ENCODE measurements at regions not wholly inside any gene's neighbourhood (a gene's known extent, or its start where the extent isn't known, plus 50 kb on each side); places are given as distances from the start of the nearest gene placed in this dataset.

DNA sequence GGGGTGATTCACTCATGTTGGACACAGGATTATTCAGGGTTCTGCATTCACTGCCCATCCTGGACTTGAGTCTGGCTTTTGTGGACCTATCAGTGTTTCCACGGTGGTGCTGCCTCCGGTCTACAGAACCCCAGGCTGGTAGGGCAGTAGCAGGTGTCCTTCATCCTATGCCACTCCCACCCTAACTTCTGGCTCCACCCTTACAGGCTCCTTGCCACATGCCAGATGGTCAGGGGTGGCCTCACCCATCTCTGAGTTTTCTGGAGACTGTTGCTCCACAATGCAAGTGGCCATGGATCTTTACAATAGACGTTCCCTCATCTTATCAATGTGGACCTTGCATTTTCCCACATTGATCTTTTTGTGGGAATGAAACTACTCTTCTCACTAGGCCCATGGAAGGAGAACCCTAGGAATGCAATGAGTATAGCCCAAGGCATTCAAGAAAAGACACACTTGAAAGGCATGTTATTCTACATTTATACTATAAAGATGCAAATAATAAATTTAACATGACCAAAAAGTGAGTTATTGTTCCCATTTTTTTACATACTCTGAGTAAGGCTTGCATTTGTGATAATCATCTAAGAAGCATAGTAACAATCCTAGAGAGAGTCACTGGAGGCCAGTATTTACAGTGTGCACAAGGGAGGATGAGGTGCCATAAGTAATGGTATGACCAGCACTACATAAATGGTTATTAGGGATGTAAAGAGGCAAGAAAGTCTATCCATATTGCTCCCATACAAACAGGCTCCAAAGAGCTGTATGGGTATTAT lies 57.4 kb upstream of the ADO start:
- Histone ChIP-seq H3K4me2 (no peak overlapping the region), H3K9me2 (ENCODE audit: insufficient read depth) (no peaks in the 10 kb centered on the region; the same call in 1 of the 2 replicates), H4K20me1 (replicated peaks; ENCODE audit: insufficient read depth) (no peaks in the 10 kb centered on the region), H3K27me3 (ENCODE audit: insufficient read depth) (no peaks in the 10 kb centered on the region), H3K27ac (ENCODE audit: low read depth) (no peak overlapping the region), H2AFZ (no peak overlapping the region), H3K4me1 (ENCODE audit: insufficient read depth) (no peaks in the 10 kb centered on the region), H3K36me3 (ENCODE audit: insufficient read depth) (no peaks in the 10 kb centered on the region), H3K4me3 (no peak overlapping the region), H3K79me2 (replicated peaks; ENCODE audit: insufficient read depth) (no peaks in the 10 kb centered on the region), H3F3A (replicated peaks; ENCODE audit: low read depth) (no peaks in the 10 kb centered on the region)
- Mint-ChIP-seq H3K9me3 (no peaks in the 10 kb centered on the region), H3K27ac (no peak overlapping the region), H3K4me3 (no peak overlapping the region), H3K27me3 (ENCODE audit: insufficient read depth, low read depth, poor library complexity) (no peaks in the 10 kb centered on the region), H3K36me3 (ENCODE audit: low read depth) (no peaks in the 10 kb centered on the region), H3K4me1 (peaks cover 4% of the 10 kb centered on the region; the same call in 1 of the 3 replicates)
- TF ChIP-seq, protein P1, sequence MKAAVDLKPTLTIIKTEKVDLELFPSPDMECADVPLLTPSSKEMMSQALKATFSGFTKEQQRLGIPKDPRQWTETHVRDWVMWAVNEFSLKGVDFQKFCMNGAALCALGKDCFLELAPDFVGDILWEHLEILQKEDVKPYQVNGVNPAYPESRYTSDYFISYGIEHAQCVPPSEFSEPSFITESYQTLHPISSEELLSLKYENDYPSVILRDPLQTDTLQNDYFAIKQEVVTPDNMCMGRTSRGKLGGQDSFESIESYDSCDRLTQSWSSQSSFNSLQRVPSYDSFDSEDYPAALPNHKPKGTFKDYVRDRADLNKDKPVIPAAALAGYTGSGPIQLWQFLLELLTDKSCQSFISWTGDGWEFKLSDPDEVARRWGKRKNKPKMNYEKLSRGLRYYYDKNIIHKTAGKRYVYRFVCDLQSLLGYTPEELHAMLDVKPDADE (IDR thresholded peaks at IDR 0.05) = no peak
- TF ChIP-seq CREB1 (CRISPR knock-in tag; IDR thresholded peaks at IDR 0.05; ENCODE audit: low read depth) = no peak
- TF ChIP-seq, protein P2, sequence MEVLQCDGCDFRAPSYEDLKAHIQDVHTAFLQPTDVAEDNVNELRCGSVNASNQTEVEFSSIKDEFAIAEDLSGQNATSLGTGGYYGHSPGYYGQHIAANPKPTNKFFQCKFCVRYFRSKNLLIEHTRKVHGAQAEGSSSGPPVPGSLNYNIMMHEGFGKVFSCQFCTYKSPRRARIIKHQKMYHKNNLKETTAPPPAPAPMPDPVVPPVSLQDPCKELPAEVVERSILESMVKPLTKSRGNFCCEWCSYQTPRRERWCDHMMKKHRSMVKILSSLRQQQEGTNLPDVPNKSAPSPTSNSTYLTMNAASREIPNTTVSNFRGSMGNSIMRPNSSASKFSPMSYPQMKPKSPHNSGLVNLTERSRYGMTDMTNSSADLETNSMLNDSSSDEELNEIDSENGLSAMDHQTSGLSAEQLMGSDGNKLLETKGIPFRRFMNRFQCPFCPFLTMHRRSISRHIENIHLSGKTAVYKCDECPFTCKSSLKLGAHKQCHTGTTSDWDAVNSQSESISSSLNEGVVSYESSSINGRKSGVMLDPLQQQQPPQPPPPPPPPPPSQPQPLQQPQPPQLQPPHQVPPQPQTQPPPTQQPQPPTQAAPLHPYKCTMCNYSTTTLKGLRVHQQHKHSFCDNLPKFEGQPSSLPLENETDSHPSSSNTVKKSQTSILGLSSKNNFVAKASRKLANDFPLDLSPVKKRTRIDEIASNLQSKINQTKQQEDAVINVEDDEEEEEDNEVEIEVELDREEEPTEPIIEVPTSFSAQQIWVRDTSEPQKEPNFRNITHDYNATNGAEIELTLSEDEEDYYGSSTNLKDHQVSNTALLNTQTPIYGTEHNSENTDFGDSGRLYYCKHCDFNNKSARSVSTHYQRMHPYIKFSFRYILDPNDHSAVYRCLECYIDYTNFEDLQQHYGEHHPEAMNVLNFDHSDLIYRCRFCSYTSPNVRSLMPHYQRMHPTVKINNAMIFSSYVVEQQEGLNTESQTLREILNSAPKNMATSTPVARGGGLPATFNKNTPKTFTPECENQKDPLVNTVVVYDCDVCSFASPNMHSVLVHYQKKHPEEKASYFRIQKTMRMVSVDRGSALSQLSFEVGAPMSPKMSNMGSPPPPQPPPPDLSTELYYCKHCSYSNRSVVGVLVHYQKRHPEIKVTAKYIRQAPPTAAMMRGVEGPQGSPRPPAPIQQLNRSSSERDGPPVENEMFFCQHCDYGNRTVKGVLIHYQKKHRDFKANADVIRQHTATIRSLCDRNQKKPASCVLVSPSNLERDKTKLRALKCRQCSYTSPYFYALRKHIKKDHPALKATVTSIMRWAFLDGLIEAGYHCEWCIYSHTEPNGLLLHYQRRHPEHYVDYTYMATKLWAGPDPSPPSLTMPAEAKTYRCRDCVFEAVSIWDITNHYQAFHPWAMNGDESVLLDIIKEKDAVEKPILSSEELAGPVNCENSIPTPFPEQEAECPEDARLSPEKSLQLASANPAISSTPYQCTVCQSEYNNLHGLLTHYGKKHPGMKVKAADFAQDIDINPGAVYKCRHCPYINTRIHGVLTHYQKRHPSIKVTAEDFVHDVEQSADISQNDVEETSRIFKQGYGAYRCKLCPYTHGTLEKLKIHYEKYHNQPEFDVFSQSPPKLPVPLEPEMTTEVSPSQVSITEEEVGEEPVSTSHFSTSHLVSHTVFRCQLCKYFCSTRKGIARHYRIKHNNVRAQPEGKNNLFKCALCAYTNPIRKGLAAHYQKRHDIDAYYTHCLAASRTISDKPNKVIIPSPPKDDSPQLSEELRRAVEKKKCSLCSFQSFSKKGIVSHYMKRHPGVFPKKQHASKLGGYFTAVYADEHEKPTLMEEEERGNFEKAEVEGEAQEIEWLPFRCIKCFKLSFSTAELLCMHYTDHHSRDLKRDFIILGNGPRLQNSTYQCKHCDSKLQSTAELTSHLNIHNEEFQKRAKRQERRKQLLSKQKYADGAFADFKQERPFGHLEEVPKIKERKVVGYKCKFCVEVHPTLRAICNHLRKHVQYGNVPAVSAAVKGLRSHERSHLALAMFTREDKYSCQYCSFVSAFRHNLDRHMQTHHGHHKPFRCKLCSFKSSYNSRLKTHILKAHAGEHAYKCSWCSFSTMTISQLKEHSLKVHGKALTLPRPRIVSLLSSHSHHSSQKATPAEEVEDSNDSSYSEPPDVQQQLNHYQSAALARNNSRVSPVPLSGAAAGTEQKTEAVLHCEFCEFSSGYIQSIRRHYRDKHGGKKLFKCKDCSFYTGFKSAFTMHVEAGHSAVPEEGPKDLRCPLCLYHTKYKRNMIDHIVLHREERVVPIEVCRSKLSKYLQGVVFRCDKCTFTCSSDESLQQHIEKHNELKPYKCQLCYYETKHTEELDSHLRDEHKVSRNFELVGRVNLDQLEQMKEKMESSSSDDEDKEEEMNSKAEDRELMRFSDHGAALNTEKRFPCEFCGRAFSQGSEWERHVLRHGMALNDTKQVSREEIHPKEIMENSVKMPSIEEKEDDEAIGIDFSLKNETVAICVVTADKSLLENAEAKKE (CRISPR knock-in tag; IDR thresholded peaks at IDR 0.05) = no peak
- TF ChIP-seq POLR2AphosphoS5 (IDR thresholded peaks at IDR 0.05; ENCODE audit: low read depth) = no peak
- TF ChIP-seq NANOG (IDR thresholded peaks at IDR 0.05; ENCODE audit: borderline replicate concordance) = no peak
- TF ChIP-seq, protein P3, sequence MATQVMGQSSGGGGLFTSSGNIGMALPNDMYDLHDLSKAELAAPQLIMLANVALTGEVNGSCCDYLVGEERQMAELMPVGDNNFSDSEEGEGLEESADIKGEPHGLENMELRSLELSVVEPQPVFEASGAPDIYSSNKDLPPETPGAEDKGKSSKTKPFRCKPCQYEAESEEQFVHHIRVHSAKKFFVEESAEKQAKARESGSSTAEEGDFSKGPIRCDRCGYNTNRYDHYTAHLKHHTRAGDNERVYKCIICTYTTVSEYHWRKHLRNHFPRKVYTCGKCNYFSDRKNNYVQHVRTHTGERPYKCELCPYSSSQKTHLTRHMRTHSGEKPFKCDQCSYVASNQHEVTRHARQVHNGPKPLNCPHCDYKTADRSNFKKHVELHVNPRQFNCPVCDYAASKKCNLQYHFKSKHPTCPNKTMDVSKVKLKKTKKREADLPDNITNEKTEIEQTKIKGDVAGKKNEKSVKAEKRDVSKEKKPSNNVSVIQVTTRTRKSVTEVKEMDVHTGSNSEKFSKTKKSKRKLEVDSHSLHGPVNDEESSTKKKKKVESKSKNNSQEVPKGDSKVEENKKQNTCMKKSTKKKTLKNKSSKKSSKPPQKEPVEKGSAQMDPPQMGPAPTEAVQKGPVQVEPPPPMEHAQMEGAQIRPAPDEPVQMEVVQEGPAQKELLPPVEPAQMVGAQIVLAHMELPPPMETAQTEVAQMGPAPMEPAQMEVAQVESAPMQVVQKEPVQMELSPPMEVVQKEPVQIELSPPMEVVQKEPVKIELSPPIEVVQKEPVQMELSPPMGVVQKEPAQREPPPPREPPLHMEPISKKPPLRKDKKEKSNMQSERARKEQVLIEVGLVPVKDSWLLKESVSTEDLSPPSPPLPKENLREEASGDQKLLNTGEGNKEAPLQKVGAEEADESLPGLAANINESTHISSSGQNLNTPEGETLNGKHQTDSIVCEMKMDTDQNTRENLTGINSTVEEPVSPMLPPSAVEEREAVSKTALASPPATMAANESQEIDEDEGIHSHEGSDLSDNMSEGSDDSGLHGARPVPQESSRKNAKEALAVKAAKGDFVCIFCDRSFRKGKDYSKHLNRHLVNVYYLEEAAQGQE (IDR thresholded peaks at IDR 0.05; ENCODE audit: unreplicated experiment) = no peak
- no peak for TF ChIP-seq EZH2phosphoT487 (IDR thresholded peaks at IDR 0.05; ENCODE audit: unreplicated experiment)
- TF ChIP-seq, protein P4, sequence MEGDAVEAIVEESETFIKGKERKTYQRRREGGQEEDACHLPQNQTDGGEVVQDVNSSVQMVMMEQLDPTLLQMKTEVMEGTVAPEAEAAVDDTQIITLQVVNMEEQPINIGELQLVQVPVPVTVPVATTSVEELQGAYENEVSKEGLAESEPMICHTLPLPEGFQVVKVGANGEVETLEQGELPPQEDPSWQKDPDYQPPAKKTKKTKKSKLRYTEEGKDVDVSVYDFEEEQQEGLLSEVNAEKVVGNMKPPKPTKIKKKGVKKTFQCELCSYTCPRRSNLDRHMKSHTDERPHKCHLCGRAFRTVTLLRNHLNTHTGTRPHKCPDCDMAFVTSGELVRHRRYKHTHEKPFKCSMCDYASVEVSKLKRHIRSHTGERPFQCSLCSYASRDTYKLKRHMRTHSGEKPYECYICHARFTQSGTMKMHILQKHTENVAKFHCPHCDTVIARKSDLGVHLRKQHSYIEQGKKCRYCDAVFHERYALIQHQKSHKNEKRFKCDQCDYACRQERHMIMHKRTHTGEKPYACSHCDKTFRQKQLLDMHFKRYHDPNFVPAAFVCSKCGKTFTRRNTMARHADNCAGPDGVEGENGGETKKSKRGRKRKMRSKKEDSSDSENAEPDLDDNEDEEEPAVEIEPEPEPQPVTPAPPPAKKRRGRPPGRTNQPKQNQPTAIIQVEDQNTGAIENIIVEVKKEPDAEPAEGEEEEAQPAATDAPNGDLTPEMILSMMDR (conservative IDR thresholded peaks at IDR 0.05; ENCODE audit: low read depth in 2 of 2) = no peak
- no peak for TF ChIP-seq EZH2 (IDR thresholded peaks at IDR 0.05; ENCODE audit: low read depth, unreplicated experiment)
- TF ChIP-seq ZNF114 (CRISPR knock-in tag; IDR thresholded peaks at IDR 0.05) = no peak
- no peak for TF ChIP-seq JUNB (IDR thresholded peaks at IDR 0.05; ENCODE audit: unreplicated experiment)
- TF ChIP-seq ZNF331 (CRISPR knock-in tag; IDR thresholded peaks at IDR 0.05; ENCODE audit: low read depth) = no peak
- TF ChIP-seq STAT1 (IDR thresholded peaks at IDR 0.05; ENCODE audit: unreplicated experiment) = no peak
- DNase-seq (ENCODE audit: low spot score) (no peak), ATAC-seq (no peak)
